Activated T-cell treated with anti-CD3 and anti-CD28 coated beads for 48 hours (primary cell): ENCODE measurements at regions not wholly inside any gene's neighbourhood (a gene's known extent, or its start where the extent isn't known, plus 50 kb on each side); places are given as distances from the start of the nearest gene placed in this dataset.
"Not testable (repeated sequence)": the region's sequence is repeated elsewhere in the genome, so short reads cannot be mapped to it uniquely, and the experiment has no call there.

Experiments used
- DNase-seq: peaks from one replicate; pipeline ENCODE4 v3.0.0-alpha.2; 2020; ENCODE audit warnings: low read depth

DNA sequence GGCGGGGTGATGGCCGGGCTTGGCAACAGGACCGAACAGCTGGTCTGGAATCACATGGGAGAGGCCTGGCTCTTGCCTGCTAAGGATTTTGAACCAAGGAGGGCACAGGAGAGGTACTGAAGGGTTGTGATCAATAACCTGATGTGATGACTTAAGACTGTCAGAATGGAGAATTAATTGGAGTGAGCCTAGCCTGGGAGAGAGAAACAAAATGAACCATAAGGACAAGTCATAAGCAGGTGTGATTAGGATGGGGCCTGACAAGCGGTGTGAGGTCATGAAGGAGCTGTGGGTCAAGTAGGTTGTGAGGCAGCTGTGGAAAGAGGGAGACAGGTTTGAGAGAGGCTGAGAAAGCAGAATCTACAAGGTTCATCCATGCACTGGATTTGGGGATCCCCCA, 104.6 kb downstream of the MED10 start:
- no peak for DNase-seq

DNA sequence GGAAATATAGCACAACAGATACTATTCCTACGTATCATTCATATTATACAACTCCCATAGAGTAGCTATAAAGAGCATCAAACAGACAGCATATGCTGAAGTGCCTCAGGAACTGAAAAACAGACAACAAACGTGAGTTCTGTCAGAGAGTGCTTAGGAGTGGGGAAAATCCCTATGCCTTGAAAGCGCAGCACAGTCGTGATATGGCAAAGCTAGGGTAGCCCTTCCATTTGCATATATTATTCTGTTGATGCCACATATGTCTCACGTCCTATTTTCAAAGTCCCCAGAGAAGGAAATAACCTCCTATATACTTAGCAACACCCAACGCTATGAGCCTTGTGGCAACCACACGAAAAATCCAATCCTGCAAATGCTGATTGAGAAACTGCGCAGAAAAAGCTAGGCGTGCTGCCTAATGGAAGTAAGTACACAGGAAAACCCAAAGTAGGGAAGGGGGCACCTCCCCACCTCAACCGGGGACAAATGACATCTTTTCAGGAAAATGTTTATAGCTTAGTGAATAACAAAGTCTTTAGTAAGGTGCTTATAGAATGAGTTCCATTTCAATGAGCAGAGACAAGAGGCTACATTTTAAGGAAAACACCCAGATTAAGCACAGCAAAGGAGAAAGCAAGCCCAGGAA, 105.1 kb downstream of the MED10 start:
- no peak for DNase-seq

DNA sequence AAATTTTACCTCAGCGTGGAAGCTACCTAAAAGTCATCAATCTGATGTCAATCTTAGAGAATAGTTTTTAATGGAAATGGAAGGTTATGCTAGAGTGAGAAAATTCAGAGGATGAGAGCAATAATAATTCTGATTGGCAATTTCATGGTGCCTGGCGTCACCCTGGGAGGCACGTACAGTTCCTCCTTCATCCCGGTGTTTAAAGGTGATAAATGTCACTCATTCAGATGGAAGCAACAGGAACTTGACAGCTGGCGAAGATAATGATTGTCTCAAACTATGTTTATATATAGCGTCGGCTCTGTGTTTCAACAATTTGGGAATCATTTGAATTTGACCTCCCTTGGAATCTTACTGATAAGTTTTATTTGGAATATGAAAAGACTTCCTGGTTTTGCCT, 108.4 kb downstream of the MED10 start:
- no peak for DNase-seq

DNA sequence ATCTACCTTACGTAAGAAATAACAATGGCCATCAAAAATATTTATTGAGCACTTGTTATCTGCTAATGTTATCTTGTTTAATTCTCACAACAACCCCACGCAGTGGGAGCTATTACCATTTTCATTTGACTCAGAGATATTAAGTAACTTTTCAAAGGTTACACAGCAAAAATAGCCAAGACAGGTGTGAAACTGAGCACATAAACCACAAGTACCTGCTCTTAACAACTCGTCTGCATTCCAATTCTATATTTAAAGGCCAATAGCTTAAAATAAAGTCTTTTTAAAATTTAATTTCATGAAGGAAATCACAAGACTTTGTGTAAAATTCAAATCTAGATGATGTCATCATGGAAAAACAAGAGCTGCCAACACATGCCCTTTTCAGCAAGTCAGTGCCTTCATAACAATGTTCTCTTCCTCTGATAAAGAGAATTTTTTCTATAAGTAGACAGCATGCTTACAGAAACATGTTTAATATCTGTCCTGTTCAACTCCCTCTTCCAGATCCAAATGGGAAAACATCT, 111.6 kb downstream of the MED10 start:
- DNase-seq, result no peak

DNA sequence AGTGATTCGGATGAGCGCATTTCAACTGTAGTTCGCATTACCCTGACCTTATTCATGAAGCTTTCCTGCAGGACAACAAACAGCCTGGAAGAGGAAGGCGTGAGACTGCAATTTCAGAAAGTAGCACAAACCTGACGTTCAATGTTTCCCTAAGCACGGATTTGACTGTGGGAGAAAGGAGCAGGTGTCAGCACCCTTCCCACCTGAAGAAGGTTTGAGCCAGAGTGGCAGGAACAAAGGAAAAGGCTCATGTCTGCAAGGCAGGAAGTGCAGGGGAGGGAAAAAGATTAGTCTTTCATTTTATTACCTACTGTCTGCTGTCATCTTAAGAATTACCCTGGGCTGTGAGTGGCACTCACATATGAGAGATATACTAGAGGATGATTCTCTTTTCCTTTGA, 114.0 kb downstream of the MED10 start:
- DNase-seq, result no peak

DNA sequence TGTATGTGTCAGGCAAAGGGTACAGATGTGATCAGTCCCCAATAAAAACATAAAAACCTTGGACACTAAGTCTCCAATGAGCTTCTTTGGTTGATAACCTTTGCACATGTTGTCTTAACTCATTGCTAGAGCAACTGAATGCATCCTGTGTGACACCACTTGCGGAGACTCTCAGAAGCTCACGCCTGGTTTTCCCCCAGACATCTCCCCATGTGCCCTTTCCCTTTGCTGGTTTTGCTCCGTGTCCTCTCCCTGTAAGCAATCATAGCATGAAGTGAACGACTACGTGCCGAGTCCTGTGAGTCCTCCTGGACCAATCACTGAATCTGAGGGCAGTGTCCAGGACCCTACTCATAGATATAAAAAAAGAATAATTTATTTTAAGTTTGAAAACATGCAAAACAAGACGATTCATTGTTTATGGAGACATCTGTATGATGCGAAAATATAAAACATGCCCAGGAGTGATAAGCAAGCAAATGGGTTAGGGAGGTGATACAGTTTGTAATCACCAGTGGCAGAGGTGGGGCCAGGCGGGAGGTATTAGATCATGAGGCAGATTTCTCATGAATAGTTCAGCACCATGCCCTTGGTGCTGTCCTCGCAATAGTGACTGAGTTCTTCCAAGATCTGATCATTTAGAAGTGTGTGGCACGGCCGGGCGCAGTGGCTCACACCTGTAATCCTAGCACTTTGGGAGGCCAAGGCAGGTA, 115.5 kb downstream of the MED10 start:
- no peak for DNase-seq

DNA sequence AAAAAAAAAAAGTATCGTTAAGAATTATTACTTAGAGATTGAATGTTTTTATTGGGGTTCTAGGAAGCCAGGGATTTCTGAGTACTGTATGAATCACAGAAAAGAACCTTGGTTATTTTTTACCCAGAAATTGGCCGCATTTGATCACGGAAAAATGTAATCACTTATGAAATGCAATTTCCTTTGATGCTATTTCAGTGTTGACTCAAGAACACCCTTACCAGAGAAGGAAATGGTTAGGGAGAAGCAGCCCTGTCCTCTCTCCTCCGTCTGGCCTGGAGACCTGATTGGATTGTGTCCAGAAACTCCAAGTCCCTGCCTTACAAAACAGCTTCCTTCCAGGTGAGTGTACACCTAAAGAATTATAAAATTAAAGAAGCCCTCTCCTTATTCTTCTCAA, 116.7 kb downstream of the MED10 start:
- DNase-seq, result no peak

DNA sequence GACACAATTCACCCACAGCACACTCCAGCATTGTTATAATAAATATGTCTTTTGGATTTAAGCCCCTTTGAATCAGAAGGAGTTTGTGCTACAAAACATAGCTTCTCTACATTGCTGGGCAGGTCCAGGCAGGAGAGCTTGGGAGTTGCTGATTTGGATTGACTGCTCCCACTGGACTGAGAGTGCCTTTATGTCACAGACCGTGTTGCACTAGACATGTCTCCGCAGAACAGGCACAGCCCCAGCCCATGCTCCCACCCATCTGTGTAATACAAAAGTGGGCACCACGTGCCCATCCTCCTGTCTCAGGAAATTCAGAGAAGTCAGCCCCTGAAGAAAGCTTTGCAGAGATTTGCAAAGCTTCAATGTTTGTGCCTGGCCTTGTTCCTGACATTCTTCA, 117.1 kb downstream of the MED10 start:
- DNase-seq, result no peak

DNA sequence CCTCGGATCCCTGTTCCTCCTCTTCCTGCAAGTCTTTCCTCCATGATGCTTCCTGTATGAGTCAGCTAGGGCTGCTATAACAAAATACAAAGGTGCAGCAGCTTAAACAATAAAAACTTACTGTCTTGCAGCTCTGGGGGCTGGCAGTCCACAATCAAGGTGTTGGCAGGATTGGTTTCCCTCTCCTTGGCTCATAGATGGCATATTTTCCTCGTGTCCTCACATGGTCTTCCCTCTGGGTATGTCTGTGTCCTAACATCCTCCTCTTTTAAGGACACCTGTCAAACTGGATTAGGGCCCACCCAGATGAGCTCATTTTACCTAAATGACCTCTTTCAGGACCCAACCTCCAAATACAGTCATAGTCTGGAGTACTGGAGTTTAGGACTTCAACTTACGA, 117.5 kb downstream of the MED10 start:
- no peak for DNase-seq

DNA sequence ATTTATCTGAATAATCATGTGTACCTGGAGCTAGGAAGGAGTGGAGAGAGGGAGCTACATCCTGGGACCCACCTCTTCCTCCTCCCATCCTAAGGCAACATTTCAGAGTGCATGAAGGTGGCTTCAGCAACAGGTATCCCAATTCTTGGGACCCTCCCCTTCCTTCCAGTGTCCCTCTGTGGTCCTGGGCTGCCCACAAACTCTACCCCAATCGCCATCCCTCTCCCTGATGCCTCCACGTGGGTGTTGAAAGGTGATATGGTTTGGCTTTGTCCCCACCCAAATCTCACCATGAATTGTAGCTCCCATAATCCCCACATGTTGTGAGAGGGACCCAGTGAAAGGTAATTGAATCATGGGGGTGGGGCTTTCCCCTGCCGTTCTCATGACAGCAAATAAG, 121.4 kb downstream of the MED10 start:
- no peak for DNase-seq

DNA sequence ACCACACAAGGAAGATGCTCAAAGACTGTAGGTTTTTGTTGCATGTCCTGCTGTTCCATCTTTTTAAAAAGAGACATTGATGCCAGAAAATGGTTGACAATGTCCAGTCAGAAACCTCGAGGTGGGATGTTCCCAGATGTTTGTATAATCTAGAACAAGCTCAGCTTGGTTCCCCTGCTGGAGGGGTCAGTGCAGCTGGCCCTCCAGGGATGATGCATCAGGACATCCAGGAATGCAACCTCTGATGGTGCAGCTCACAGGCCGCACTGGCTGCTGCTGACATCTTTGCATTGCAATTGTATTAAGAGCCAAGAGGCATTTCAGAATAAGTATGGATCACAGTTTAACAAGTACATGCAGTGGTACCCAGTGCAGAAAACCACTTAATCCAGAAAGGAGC, 122.4 kb downstream of the MED10 start:
- no peak for DNase-seq

DNA sequence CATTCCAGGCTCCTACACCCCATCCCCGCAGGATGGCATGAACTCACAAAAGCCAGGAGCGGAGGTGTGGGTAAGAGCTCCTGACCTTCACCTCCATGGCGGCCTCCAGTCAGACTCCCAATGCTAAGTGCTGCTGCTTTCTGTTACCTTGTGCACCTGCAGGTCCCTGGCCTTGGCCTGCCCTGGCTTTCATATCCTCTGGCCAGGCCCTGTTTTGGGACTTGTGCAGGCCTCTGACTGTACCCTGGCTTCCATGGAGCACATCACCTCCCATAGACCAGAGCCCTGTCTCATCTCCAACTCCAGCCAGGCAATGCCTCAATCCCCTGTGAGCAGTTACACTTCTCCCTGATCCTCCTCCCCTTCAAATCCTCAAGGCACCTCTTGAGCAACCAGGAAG, 124.5 kb downstream of the MED10 start:
- DNase-seq, result no peak

DNA sequence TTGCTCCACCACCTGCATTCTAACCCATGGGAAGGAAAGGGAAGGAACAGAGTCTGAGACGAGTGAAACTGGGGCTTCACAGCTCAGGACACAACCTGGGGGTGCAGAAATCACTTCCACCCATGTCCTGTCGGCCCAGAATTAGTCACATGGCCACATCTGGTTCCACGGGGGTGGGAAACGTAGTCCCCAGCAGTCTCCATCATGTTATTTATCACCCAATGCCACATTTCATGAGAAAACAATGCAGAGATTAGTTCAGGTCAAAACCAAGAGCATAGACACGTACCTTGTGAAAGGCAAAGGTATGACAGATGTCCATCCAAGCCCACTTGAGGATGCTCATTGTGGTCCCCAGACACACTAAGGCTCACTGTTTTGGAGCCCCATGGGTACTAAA, 125.1 kb downstream of the MED10 start:
- no peak for DNase-seq

DNA sequence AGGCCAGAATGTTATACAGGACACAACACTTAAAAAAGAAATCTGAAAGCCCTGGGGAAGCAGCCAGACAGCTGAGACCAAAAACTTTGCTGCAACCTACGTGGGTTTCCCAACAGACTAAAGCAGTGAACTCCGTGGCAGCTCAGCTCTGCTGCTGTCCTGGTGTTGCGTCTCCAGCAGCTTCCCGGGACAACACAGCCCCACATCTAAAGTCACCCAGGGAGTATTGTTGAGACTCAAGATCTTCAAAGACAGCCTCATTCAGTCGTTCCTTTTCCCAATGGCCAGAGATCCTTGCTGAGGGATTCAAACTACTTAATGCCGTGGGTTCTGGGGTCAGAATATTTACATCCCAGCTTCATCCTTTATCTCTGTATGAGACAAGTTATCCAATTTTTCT, 125.8 kb downstream of the MED10 start:
- no peak for DNase-seq

DNA sequence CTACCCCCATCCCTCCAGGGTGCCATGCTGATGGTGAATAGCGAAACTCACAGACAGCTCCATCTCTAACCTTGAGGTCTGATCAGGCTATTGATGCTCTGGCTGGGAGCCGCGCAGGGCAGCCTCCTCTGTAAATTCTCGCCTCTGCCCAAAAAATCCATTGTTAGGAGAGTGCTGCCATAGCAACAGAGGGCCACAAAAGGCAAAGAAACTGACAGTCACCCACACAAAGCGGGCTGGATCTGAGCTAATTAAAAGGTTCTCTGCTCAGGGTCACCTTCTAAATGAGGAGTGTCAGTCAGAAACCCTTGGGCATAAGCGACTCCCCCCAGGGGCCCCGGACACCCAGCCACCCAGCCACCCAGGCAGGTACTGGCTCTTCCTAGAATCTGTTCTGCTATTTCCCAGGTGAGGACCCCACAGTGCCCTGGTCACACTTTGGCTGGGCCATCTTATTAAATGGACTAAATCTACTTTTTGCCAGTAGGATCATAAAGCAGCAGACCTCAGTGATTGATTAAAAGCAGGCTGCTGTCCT, 126.7 kb downstream of the MED10 start:
- no peak for DNase-seq

DNA sequence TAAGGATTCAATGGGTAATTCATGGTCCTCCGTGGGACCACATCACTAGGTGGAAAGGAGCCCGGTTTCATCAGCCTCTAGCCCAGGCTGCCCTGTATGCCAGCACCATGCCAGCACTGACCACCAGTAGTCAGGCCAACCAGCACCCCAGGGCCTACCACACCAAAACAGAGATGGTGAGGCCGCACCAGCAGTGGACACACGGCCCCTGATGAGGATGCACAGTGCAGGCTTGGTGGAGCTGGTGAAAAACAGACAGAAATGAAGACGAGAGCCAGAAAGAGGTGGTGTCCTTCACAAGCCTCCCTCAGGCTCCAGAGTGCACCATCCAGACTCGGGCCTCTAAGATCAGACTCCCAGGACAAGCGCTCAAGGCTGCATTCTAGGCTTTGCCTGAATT, 128.2 kb downstream of the MED10 start:
- no peak for DNase-seq

DNA sequence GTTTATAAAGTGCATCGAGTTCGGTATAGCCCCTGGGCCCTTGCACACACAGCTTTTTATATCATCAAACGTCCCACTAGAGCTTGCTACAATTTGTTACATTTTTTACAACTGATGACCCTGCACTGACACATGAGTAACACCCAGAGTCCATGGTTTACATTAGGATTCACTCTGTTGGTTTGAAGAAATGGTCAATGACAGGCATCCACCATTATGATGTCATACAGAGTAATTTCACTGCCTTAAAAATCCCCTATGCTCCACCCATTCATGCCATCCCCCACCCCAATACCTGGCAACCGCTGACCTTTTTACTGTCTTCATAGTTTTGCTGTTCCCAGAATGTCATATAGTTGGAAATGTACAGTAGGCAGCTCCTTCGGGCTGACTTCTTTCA, 130.2 kb downstream of the MED10 start:
- DNase-seq, result no peak

DNA sequence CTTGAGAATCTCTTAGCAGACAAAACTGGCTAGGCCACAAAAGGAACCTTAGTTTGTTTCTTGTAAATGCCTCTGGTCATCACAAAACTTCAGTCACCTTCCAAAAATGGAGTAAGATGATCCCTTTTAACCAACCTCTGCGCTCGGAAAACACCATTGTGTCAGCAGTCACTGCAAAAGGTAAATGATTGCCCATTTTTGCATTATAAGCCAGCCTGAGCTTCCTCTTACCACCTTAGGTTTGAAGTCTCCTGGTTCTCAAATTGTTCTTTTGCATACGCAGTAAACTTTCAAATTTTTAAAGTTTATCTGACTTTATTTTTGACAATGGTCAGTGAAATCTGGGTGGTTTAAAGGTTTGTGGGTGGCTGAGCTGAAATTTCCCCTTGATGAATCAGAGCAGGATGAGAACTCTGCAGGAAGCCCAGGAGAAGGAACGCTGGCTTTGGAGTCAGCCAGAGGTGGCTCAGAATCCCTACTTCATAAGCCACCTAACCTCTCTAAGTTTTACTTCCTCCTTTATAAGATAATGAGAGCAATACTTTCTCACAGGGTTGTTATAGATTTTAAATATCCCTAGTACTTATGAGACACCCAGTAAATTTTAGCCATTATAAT, 131.4 kb downstream of the MED10 start:
- no peak for DNase-seq

DNA sequence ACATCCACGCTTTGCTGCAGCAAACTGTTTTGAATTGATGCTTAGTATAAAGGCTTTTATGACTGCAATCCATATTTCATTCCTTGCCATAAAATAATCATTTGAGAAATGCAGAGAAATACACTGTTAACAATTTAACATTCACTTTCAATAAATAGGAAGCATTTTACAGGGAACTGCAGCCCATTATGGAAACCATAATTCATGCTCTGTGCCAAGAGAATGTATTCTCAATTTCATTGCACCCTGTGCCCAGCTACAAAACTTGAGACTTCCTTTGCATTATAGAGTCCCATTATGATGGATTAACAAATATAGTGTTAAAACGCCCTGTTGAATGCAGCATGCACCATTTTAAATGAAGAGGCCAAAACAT, 134.0 kb downstream of the MED10 start:
- no peak for DNase-seq

DNA sequence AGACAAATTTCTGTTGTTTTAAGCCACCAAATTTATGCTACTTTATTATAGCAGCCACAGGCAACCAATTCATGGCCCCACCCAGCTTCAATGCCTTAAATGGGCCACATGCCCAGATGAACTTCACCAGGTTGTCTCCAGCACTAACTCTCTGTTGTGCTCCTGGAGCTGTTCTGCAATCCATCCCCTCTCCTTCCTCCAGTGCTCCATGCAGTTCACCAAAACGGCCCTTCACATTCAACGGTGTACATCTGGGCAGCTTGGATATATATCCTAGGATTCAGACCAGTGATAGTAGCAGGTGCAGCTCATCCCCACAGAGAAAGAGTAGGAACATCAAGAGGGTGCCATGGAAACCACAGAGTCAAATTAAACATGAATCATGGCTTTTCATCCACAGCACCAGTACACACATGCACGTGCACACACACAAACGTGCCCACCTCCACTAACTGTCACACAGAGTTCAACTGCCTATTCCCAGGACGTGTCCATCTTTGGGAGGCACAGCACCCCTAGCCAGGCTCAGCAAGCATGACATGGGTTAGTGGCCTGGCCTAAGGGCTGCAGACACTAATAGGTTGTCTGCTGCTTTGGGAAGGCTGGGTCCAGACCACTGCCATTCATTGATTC, 134.5 kb downstream of the MED10 start:
- no peak for DNase-seq

DNA sequence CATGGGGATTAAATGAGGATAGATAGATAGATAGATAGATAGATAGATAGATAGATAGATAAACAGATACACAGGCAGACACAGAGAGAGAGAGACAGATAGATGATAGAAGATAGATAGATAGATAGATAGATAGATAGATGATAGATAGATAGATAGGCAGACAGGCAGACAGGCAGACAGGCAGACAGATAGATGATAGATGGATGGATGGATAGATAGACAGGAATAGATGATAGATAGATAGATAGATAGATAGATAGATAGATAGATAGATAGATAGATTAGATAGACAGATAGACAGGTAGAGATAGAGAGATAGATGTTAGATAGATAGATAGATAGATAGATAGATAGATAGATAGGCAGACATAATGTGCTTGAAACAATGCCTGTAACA, 137.3 kb downstream of the MED10 start:
- DNase-seq, result not testable (repeated sequence)

DNA sequence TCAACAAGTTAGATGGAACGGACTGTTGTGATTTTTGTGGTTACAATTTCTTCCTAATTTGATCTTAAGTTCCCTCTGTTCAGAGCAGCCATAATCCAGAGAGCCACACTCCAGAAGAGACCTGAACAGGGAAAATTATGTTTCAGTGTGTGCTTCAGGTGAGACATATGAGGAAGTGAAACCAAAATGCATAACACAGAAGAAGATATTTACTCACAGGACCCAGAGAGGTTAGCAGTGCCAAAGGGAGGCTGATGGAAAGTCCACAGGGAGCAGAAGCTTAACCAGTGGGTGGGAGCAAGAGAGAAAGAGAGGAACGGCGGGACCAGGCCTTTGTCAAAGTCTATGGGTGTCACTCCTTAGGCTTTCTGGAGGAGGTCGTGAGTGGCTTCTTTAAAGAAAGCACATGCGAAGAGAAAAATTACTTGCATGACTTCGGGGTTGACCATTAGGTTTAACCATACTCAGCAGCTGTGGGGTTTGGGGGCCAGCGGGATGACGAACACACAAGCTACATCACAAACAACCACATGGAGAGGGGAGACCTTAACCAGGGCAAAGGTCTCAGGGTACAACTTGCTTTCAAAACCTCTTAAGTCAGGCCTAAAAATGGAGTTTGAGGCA, 141.4 kb downstream of the MED10 start:
- no peak for DNase-seq
